Testis (tissue), 2 donors: ENCODE measurements at regions not wholly inside any gene's neighbourhood (a gene's known extent, or its start where the extent isn't known, plus 50 kb on each side); places are given as distances from the start of the nearest gene placed in this dataset.

Experiments
- DNase-seq: peaks from one replicate; pipeline ENCODE4 v3.0.0-alpha.2; 2019
- H3K27ac ChIP-seq, 2 donors: fragments of 200-600 bp; sonication (generic); one replicate each; pipeline ENCODE4 v1.5.1; 2019
- H3K27me3 ChIP-seq: fragments of 200-600 bp; sonication (generic); one replicate; pipeline ENCODE4 v1.5.1; 2019
- H3K36me3 ChIP-seq: fragments of 200-600 bp; sonication (generic); one replicate; pipeline ENCODE4 v1.5.1; 2017; ENCODE audit warnings: low read depth; ENCODE audit errors: missing control alignments
- H3K4me1 ChIP-seq: fragments of 200-600 bp; sonication (generic); one replicate; pipeline ENCODE4 v1.5.1; 2019
- H3K4me3 ChIP-seq, 2 donors: fragments of 200-600 bp; sonication (generic); one replicate each; pipeline ENCODE4 v1.5.1; 2017 to 2019
- H3K9me3 ChIP-seq: fragments of 200-600 bp; sonication (generic); one replicate; pipeline ENCODE4 v1.5.1; 2017
- POLR2A ChIP-seq: fragments of 450-650 bp; IDR thresholded peaks from one replicate; pipeline ENCODE4 v1.6.1; 2017; ENCODE audit warnings: antibody characterized with exemption, mild to moderate bottlenecking, moderate library complexity
- WGBS, 2 donors: methylation state at CpG; one replicate each; pipeline ENCODE4 v1.1.5; 2018; 5-methylcytosine and 5-hydroxymethylcytosine counted together
- intact Hi-C: fragments of 100-400 bp; cut with DNase I; formaldehyde crosslinking; loops from one replicate; pipeline ENCODE4 v1.15.1; 2023; ENCODE audit warnings: low total_unique reads
- TF ChIP-seq, protein P1 (sequence below), 3 experiments: fragments of 450-650 bp in 2 of 3; fragments of 200-600 bp in 1 of 3; sonication (generic) in 1 of 3; IDR thresholded peaks; one replicate each; pipeline ENCODE4 v1.5.1; 2016 to 2019; ENCODE audit warnings: antibody characterized with exemption in 3 of 3, mild to moderate bottlenecking in 2 of 3, moderate library complexity in 1 of 3

DNA sequence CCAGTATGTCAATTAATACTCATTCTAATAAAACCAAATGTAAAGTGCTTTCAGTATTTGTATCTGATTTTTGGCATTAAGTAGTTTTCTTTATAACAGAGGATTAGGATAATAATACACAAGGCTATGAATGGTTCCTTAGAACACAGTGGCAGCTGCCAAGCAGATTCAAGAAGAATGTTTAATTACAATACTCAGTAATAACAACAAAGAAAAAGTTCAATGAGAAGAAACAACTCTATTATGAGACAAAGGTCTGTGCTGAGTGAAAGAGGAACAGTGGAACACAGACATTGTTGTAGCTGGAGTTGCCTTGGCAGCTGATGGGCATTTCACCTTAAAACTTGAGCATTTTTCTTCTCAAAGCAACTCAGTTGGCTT is 502.6 kb upstream of the NR3C2 start:
- H3K9me3 ChIP-seq = no peaks in the 10 kb centered on the region
- intact Hi-C loops = no loop called here
- no peaks in the 10 kb centered on the region for H3K27me3 ChIP-seq
- no peak overlapping the region for H3K4me3 ChIP-seq
- TF ChIP-seq, protein P1, sequence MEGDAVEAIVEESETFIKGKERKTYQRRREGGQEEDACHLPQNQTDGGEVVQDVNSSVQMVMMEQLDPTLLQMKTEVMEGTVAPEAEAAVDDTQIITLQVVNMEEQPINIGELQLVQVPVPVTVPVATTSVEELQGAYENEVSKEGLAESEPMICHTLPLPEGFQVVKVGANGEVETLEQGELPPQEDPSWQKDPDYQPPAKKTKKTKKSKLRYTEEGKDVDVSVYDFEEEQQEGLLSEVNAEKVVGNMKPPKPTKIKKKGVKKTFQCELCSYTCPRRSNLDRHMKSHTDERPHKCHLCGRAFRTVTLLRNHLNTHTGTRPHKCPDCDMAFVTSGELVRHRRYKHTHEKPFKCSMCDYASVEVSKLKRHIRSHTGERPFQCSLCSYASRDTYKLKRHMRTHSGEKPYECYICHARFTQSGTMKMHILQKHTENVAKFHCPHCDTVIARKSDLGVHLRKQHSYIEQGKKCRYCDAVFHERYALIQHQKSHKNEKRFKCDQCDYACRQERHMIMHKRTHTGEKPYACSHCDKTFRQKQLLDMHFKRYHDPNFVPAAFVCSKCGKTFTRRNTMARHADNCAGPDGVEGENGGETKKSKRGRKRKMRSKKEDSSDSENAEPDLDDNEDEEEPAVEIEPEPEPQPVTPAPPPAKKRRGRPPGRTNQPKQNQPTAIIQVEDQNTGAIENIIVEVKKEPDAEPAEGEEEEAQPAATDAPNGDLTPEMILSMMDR (IDR thresholded peaks at IDR 0.05) = no peak
- no peak for TF ChIP-seq POLR2A
- no peak for DNase-seq
- H3K36me3 ChIP-seq = no peaks in the 10 kb centered on the region
- no peak overlapping the region for H3K27ac ChIP-seq
- no peaks in the 10 kb centered on the region for H3K4me1 ChIP-seq

DNA sequence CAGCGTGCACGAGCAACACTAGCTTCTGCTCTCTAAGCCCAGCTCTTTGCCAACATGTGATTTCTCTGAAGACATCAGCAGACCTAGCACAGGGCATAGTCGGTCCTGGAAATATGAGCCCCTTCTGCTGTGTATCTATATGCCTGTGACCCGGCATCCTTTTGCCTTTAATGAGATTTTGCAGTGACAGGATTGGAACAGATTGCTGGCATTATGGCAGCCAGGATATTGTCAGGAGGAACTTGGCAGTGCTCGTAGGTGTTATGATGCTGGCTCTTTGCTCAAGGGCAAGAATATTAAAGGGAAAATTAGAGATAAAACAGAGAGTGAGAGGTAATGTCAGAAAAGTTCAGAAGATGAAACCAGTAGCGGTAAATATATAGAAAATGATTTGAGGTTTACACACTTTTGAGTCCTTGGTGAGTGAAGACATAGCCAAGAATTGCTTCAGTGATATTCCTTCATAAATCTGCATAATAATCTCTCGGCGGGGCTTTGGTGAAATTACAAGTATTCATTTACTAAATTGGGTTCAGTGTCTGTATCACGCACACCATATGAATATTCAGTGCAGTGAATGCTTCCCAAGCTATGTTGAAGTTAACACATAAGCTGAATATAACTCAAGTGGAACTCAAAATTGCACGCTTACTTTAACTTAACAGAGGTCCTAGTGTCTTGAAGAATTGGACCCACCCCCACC is 502.1 kb upstream of the NR3C2 start:
- no peaks in the 10 kb centered on the region for H3K27me3 ChIP-seq
- no peaks in the 10 kb centered on the region for H3K4me1 ChIP-seq
- no peak overlapping the region for H3K4me3 ChIP-seq
- no peak for DNase-seq
- intact Hi-C loops = no loop called here
- H3K36me3 ChIP-seq = no peaks in the 10 kb centered on the region
- TF ChIP-seq, protein P1 (IDR thresholded peaks at IDR 0.05) = no peak
- no peak for TF ChIP-seq POLR2A
- no peak overlapping the region for H3K27ac ChIP-seq
- WGBS, 2 donors = 84 to 87% methylated on average over 10 of the region's 10 CpGs
- H3K9me3 ChIP-seq = no peaks in the 10 kb centered on the region

DNA sequence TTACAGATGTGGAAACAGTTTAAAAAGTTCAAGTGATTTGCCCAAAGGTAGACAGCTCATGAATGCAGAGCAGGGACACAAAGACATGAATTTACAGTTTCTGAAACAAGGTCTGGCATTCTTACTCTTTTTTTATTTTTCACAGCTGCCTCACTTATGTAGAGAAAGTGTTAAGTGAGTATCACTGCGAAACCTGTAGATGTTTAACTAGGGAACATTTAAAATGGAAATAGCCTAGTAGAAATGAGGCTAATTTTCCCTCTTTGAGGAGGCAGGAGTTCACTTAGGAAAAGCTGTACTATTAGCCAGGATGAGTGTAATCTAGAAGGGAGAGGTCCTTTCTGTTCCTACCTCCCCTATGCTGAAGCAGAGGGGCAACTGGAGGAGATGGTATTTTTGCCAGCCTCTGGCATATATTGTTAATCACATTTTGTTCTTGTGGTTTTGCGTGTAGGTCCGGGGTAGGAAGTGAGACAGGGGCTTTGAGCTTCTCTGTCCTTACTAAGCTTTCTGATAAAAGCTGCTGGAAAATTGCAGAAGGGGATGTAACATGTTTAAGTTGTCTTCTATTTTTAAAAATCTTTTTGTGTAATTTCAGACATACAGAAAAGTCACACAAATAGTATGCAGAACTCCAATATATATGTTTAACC is 492.8 kb upstream of the NR3C2 start:
- no peak for DNase-seq
- no peaks in the 10 kb centered on the region for H3K27me3 ChIP-seq
- TF ChIP-seq, protein P1 (IDR thresholded peaks at IDR 0.05) = no peak
- no peak for TF ChIP-seq POLR2A
- intact Hi-C loops = no loop called here
- H3K4me3 ChIP-seq = no peak overlapping the region
- H3K4me1 ChIP-seq = no peaks in the 10 kb centered on the region
- no peaks in the 10 kb centered on the region for H3K36me3 ChIP-seq
- H3K27ac ChIP-seq = no peak overlapping the region
- H3K9me3 ChIP-seq = no peaks in the 10 kb centered on the region
- 37 to 55% methylated on average over 3 of the region's 3 CpGs for WGBS, 2 donors

DNA sequence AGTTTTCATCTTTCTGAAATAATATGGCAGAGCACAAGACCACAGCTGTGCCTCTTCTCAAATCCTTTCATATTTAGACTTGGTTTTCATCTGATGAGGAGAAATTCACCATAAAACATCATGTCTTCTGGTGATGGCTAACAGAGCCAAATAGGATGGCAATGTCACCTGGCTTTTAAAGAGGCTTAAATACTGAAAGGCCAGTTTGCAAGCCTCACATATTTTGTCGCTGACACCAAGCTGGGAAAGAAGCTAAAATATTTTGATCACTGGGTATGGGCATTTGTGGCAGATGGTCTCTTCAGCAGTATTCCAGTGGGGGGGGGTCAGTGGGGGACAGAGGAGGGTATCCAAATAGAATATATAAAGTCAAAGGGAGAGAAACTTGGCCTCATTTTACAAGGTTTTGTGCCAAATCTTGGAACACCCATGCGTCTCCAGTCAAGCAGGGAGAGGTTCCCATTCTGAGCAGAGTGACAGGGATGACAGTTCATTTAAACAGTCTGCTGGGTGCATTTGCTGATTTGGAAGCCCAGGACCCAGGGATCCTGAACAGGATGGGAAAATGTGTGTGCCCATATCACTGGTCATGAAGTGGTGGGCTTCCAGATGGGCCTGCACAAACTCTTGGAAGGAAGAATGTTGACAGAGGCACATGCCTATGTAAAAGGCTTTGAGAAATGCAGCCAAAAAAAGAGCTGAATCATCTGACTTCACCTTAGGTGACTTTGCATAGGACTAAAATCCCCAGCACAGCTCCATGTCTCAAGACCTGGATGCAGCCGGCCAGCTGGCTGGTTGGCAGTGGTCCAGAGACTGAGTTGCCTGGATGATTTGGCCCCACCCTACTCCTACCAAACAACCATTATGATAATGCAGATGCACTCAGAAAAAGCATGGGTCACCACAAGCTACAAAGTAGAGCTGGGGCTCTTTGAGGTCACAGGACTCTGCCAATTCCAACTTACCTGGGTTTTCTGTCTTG is 484.4 kb upstream of the NR3C2 start:
- no peaks in the 10 kb centered on the region for H3K9me3 ChIP-seq
- no peaks in the 10 kb centered on the region for H3K36me3 ChIP-seq
- DNase-seq = no peak
- no peaks in the 10 kb centered on the region for H3K4me1 ChIP-seq
- no peaks in the 10 kb centered on the region for H3K27me3 ChIP-seq
- H3K4me3 ChIP-seq = no peak overlapping the region
- WGBS, 2 donors = 79 to 84% methylated on average over 3 of the region's 3 CpGs
- no peak overlapping the region for H3K27ac ChIP-seq
- intact Hi-C loops = no loop called here
- no peak for TF ChIP-seq POLR2A
- TF ChIP-seq, protein P1 (IDR thresholded peaks at IDR 0.05) = no peak
